Esophagus squamous epithelium (tissue), 4 donors: ENCODE measurements at regions not wholly inside any gene's neighbourhood (a gene's known extent, or its start where the extent isn't known, plus 50 kb on each side); places are given as distances from the start of the nearest gene placed in this dataset.

Experiments used
- CTCF ChIP-seq, 6 experiments: fragments of 450-650 bp in 4 of 6; fragments of 200-600 bp in 2 of 6; sonication (generic) in 2 of 6; IDR thresholded peaks; one replicate each; pipeline ENCODE4 v1.5.1; 2016 to 2019; ENCODE audit warnings: antibody characterized with exemption in 6 of 6, mild to moderate bottlenecking in 4 of 6, moderate library complexity in 4 of 6
- POLR2A ChIP-seq, 4 donors: fragments of 450-650 bp; IDR thresholded peaks; one replicate each; pipeline ENCODE4 v1.6.1; 2017; ENCODE audit warnings: antibody characterized with exemption in 4 of 4, mild to moderate bottlenecking in 4 of 4, moderate library complexity in 3 of 4

GRCh38 chr12:93186131-93186530 is 191.6 kb upstream of the NUDT4 start:
- TF ChIP-seq CTCF (IDR thresholded peaks at IDR 0.05) (no peak), POLR2A (IDR thresholded peaks at IDR 0.05) (no peak)
